ENCODE measurements at regions not wholly inside any gene's neighbourhood (a gene's known extent, or its start where the extent isn't known, plus 50 kb on each side); places are given as distances from the start of the nearest gene placed in this dataset.

DNA sequence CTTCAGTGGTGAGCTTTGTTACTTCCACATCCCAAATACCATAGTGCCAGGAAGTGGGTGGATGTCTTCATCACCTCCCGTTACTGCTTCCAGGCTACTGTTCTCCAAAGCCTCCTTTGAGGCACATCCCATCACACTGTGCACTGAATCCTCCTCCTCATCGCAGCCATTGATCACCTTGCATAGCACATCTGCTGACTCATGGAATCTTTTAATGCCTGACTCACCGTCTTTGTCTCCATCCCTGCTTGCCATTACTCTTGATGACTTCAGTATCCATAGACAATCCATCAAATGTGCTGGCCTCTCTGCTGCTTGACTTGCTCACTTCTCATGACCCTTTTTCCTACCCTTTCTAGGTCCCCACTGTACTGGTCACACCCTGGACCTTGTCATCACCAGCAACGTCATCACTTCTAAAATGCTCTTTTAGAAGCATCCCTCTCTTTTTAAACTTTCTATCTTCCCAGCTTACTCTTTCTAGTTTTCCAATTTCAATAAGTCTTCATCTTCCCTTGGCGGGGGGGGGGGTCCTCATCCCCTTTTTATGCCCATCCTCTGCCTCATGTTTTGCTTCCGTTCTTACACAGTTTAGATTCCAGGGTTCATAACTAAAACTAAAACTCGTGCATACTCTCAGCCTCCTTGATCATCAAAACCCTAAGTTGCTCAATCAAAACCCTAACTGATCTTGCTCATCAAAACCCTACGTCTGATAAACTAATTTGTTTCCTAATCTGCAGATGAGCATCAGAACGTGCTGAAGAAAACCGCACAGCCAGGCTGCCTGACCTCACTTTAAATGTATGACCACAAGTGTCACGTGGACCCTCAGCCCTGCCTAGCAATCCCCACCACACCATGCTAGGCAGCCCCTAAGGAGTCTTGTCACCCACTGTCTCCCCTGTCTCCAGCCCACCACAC is 289.7 kb upstream of the ZFHX3 start (continued):
- TF ChIP-seq OSR1 (CRISPR knock-in tag; IDR thresholded peaks at IDR 0.05) (no peak), ZNF565 (CRISPR knock-in tag; conservative IDR thresholded peaks at IDR 0.05; ENCODE audit: low read depth) (no peak)

DNA sequence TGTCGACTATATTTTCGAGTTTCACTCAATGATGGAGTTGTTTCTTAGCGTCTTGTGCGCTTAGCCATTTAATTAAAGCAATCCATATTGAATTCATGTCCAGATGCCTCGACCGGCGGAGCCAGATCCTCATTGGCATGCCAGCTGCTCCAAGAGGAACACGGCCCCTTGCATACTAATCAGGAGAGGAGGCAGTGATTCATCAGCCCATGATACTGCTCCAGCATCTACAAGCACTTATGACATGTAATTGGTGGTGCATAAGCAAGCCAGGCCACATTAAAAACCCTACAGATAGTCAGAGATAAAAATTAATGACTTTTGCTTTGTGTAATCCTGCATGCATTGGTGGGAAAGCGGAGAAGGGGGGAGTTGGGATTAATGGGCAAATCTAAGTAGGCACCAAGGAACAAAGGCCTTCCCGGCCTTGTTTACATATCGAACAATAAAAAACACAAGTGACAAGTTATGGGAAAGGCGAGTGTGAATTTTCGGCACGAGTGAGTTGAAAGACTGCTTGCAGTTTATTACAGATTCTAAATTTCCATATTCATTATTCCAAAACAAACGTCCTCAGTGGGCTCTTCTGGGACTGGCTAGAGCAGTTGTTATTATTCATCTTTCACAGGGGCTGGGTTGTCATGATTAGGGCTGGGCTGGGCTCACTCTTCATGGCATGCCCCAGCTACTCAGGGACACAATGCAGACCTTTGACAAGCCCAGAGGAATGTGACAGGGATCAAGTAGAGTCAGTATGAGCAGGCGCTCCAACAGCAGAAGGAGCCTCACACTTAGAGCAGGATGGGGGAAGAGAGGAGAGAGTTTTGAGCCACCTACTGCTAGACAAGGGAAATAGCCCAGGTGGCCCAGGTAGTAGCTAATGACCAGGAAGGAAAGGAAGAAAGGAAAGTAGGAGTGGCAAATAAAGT is 281.7 kb upstream of the ZFHX3 start:
- ATAC-seq = no peak
- TF ChIP-seq ZNF8 (CRISPR knock-in tag; IDR thresholded peaks at IDR 0.05) (no peak), ZFP3 (CRISPR knock-in tag; IDR thresholded peaks at IDR 0.05) (no peak), TCF4 (CRISPR knock-in tag; IDR thresholded peaks at IDR 0.05; ENCODE audit: borderline replicate concordance) (peak; percentile 60; the same call in 1 of the 2 replicates), ZNF70 (CRISPR knock-in tag; IDR thresholded peaks at IDR 0.05) (no peak), OSR1 (CRISPR knock-in tag; IDR thresholded peaks at IDR 0.05) (no peak), BACH2 (CRISPR knock-in tag; IDR thresholded peaks at IDR 0.05; ENCODE audit: borderline replicate concordance) (no peak), ZNF565 (CRISPR knock-in tag; conservative IDR thresholded peaks at IDR 0.05; ENCODE audit: low read depth) (no peak), ISL1 (CRISPR knock-in tag; IDR thresholded peaks at IDR 0.05) (peak; percentile 16; the same call in 1 of the 2 replicates), ZC3H10 (CRISPR knock-in tag; IDR thresholded peaks at IDR 0.05) (no peak)
- TF ChIP-seq, protein P1, sequence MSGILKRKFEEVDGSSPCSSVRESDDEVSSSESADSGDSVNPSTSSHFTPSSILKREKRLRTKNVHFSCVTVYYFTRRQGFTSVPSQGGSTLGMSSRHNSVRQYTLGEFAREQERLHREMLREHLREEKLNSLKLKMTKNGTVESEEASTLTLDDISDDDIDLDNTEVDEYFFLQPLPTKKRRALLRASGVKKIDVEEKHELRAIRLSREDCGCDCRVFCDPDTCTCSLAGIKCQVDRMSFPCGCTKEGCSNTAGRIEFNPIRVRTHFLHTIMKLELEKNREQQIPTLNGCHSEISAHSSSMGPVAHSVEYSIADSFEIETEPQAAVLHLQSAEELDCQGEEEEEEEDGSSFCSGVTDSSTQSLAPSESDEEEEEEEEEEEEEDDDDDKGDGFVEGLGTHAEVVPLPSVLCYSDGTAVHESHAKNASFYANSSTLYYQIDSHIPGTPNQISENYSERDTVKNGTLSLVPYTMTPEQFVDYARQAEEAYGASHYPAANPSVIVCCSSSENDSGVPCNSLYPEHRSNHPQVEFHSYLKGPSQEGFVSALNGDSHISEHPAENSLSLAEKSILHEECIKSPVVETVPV (CRISPR knock-in tag; IDR thresholded peaks at IDR 0.05) = no peak
- TF ChIP-seq, protein P2, sequence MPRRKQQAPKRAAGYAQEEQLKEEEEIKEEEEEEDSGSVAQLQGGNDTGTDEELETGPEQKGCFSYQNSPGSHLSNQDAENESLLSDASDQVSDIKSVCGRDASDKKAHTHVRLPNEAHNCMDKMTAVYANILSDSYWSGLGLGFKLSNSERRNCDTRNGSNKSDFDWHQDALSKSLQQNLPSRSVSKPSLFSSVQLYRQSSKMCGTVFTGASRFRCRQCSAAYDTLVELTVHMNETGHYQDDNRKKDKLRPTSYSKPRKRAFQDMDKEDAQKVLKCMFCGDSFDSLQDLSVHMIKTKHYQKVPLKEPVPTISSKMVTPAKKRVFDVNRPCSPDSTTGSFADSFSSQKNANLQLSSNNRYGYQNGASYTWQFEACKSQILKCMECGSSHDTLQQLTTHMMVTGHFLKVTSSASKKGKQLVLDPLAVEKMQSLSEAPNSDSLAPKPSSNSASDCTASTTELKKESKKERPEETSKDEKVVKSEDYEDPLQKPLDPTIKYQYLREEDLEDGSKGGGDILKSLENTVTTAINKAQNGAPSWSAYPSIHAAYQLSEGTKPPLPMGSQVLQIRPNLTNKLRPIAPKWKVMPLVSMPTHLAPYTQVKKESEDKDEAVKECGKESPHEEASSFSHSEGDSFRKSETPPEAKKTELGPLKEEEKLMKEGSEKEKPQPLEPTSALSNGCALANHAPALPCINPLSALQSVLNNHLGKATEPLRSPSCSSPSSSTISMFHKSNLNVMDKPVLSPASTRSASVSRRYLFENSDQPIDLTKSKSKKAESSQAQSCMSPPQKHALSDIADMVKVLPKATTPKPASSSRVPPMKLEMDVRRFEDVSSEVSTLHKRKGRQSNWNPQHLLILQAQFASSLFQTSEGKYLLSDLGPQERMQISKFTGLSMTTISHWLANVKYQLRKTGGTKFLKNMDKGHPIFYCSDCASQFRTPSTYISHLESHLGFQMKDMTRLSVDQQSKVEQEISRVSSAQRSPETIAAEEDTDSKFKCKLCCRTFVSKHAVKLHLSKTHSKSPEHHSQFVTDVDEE (CRISPR knock-in tag; IDR thresholded peaks at IDR 0.05) = peak; percentile 46; the same call in 1 of the 2 replicates

DNA sequence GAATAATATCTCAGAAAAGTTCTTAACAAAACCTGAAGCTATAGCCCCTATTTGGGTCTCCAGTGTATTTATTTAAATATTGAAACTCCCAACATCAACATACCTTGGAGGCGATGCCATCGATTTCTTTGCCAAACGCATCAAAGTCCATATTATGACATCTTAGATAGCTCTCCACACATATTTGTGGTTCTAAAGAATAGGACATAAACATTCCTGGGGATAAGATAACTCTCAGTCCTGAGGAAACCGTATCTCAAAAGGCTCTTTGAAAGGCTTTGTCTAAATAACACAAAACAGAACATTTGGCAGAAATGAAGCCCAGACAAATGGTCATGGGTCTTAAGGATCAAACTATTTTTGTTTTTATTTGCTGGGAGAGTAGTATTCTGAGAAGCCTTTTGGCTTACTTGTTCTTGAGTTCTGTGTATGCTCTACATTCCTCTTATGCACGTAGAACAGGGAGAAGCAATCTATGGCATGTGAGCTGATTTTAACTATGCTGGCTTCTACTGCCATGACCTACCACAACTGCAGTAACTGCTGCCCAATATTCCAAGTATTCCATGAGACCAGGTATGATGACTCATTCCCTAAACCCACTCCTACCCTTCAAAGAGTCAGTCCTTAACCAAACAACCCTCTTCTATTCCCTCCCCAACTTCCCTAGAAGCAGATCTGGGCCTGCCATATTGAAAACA is 279.0 kb upstream of the ZFHX3 start:
- TF ChIP-seq ZNF70 (CRISPR knock-in tag; IDR thresholded peaks at IDR 0.05) = no peak
- no peak for TF ChIP-seq ZFP30 (CRISPR knock-in tag; IDR thresholded peaks at IDR 0.05)
- no peak for TF ChIP-seq ARNTL (CRISPR knock-in tag; IDR thresholded peaks at IDR 0.05; ENCODE audit: borderline replicate concordance, low read depth)
- TF ChIP-seq TOX (CRISPR knock-in tag; IDR thresholded peaks at IDR 0.05; ENCODE audit: borderline replicate concordance) = no peak
- TF ChIP-seq ISL1 (CRISPR knock-in tag; IDR thresholded peaks at IDR 0.05) = no peak
- no peak for TF ChIP-seq ESRRG (CRISPR knock-in tag; IDR thresholded peaks at IDR 0.05)
- TF ChIP-seq, protein P1 (CRISPR knock-in tag; IDR thresholded peaks at IDR 0.05) = no peak
- TF ChIP-seq ZC3H10 (CRISPR knock-in tag; IDR thresholded peaks at IDR 0.05) = no peak
- no peak for TF ChIP-seq CSDC2 (CRISPR knock-in tag; IDR thresholded peaks at IDR 0.05)
- TF ChIP-seq BACH2 (CRISPR knock-in tag; IDR thresholded peaks at IDR 0.05; ENCODE audit: borderline replicate concordance) = no peak
- no peak for TF ChIP-seq ZNF8 (CRISPR knock-in tag; IDR thresholded peaks at IDR 0.05)
- TF ChIP-seq CREB5 (CRISPR knock-in tag; IDR thresholded peaks at IDR 0.05; ENCODE audit: low read depth) = no peak
- TF ChIP-seq, protein P2 (CRISPR knock-in tag; IDR thresholded peaks at IDR 0.05) = no peak
- ATAC-seq = no peak

Measured in SK-N-SH treated with all-trans-retinoic acid at 6 μM for 48 hours (cell line).